IgD-negative memory B cell (primary cell): ENCODE measurements at regions not wholly inside any gene's neighbourhood (a gene's known extent, or its start where the extent isn't known, plus 50 kb on each side); places are given as distances from the start of the nearest gene placed in this dataset.

Source experiments
- H3K27ac Mint-ChIP-seq, 3 donors: one replicate each; pipeline ENCODE4 v1.8.0; 2020 to 2022; ENCODE audit warnings: mild to moderate bottlenecking in 3 of 3, mixed read lengths in 3 of 3, moderate library complexity in 1 of 3
- H3K27me3 Mint-ChIP-seq: one replicate; pipeline ENCODE4 v1.8.0; 2021; ENCODE audit warnings: mixed read lengths
- H3K36me3 Mint-ChIP-seq: one replicate; pipeline ENCODE4 v1.8.0; 2020; ENCODE audit warnings: mild to moderate bottlenecking, mixed read lengths
- H3K4me1 Mint-ChIP-seq, 3 donors: one replicate each; pipeline ENCODE4 v1.8.0; 2020 to 2022; ENCODE audit warnings: mixed read lengths in 3 of 3, mild to moderate bottlenecking in 1 of 3
- H3K4me3 Mint-ChIP-seq, 4 donors: one replicate each; pipeline ENCODE4 v1.8.0; 2020 to 2022; ENCODE audit warnings: mild to moderate bottlenecking in 4 of 4, mixed read lengths in 4 of 4, moderate library complexity in 3 of 4
- H3K9me3 Mint-ChIP-seq, 3 donors: one replicate each; pipeline ENCODE4 v1.8.0; 2020 to 2021; ENCODE audit warnings: mixed read lengths in 3 of 3, mild to moderate bottlenecking in 1 of 3

GRCh38 chr12:114904254-114905003 is 220.5 kb upstream of the TBX3 start:
- no peak overlapping the region for H3K27ac Mint-ChIP-seq

GRCh38 chr12:114903083-114903691 is 219.2 kb upstream of the TBX3 start:
- no peaks in the 10 kb centered on the region for H3K27me3 Mint-ChIP-seq
- peaks cover 0 to 10% (median 6%) of the 10 kb centered on the region in 3 donors for H3K9me3 Mint-ChIP-seq
- no peaks in the 10 kb centered on the region for H3K36me3 Mint-ChIP-seq
- H3K4me3 Mint-ChIP-seq: no peak overlapping the region
- H3K27ac Mint-ChIP-seq: no peak overlapping the region
- H3K4me1 Mint-ChIP-seq: no peaks in the 10 kb centered on the region

More at GRCh38 chr12:114904254-114905003, 220.5 kb upstream of the TBX3 start:
- H3K4me3 Mint-ChIP-seq: no peak overlapping the region
- H3K4me1 Mint-ChIP-seq: no peaks in the 10 kb centered on the region
- H3K27me3 Mint-ChIP-seq: no peaks in the 10 kb centered on the region
- H3K36me3 Mint-ChIP-seq: no peaks in the 10 kb centered on the region
- H3K9me3 Mint-ChIP-seq: peaks cover 0 to 7% (median 6%) of the 10 kb centered on the region in 3 donors

GRCh38 chr12:114902665-114903064 is 218.7 kb upstream of the TBX3 start:
- peaks cover 0 to 7% (median 4%) of the 10 kb centered on the region in 3 donors for H3K9me3 Mint-ChIP-seq
- no peak overlapping the region for H3K27ac Mint-ChIP-seq
- H3K36me3 Mint-ChIP-seq: no peaks in the 10 kb centered on the region
- no peak overlapping the region for H3K4me3 Mint-ChIP-seq
- H3K27me3 Mint-ChIP-seq: no peaks in the 10 kb centered on the region
- no peaks in the 10 kb centered on the region for H3K4me1 Mint-ChIP-seq

- Mint-ChIP-seq H3K27ac (no peak overlapping the region), H3K36me3 (no peaks in the 10 kb centered on the region), H3K9me3 (peaks cover 0 to 7% (median 4%) of the 10 kb centered on the region in 3 donors), H3K4me3 (no peak overlapping the region), H3K27me3 (no peaks in the 10 kb centered on the region), H3K4me1 (no peaks in the 10 kb centered on the region)
Measured at GRCh38 chr12:114901316-114901715, 217.3 kb upstream of the TBX3 start.

- Mint-ChIP-seq H3K4me1 (no peaks in the 10 kb centered on the region), H3K4me3 (no peak overlapping the region), H3K27me3 (no peaks in the 10 kb centered on the region), H3K9me3 (peaks cover 0 to 12% (median 4%) of the 10 kb centered on the region in 3 donors), H3K27ac (no peak overlapping the region), H3K36me3 (no peaks in the 10 kb centered on the region)
Measured at GRCh38 chr12:114898159-114898558, 214.2 kb upstream of the TBX3 start.

GRCh38 chr12:114895827-114896226 is 211.9 kb upstream of the TBX3 start:
- H3K4me3 Mint-ChIP-seq: no peak overlapping the region
- H3K27ac Mint-ChIP-seq: no peak overlapping the region
- H3K36me3 Mint-ChIP-seq: no peaks in the 10 kb centered on the region
- H3K27me3 Mint-ChIP-seq: no peaks in the 10 kb centered on the region
- no peaks in the 10 kb centered on the region for H3K4me1 Mint-ChIP-seq
- H3K9me3 Mint-ChIP-seq: peaks cover 4 to 16% (median 6%) of the 10 kb centered on the region in 3 donors

GRCh38 chr12:114895081-114895480 is 211.1 kb upstream of the TBX3 start:
- H3K27ac Mint-ChIP-seq: no peak overlapping the region
- no peak overlapping the region for H3K4me3 Mint-ChIP-seq
- peaks cover 4 to 16% (median 6%) of the 10 kb centered on the region in 3 donors for H3K9me3 Mint-ChIP-seq
- H3K4me1 Mint-ChIP-seq: no peaks in the 10 kb centered on the region
- H3K27me3 Mint-ChIP-seq: no peaks in the 10 kb centered on the region
- H3K36me3 Mint-ChIP-seq: no peaks in the 10 kb centered on the region

GRCh38 chr12:114894076-114894475 is 210.1 kb upstream of the TBX3 start:
- Mint-ChIP-seq H3K9me3 (peaks cover 4 to 13% (median 6%) of the 10 kb centered on the region in 3 donors), H3K4me1 (no peaks in the 10 kb centered on the region), H3K27ac (no peak overlapping the region), H3K36me3 (no peaks in the 10 kb centered on the region), H3K4me3 (no peak overlapping the region), H3K27me3 (no peaks in the 10 kb centered on the region)

GRCh38 chr12:114888928-114889584 is 205.1 kb upstream of the TBX3 start:
- Mint-ChIP-seq H3K27me3 (no peaks in the 10 kb centered on the region), H3K9me3 (peaks cover 2 to 7% (median 4%) of the 10 kb centered on the region in 3 donors), H3K27ac (no peak overlapping the region), H3K4me3 (no peak overlapping the region), H3K4me1 (no peaks in the 10 kb centered on the region), H3K36me3 (no peaks in the 10 kb centered on the region)

GRCh38 chr12:114888448-114888847 is 204.5 kb upstream of the TBX3 start:
- H3K4me1 Mint-ChIP-seq: no peaks in the 10 kb centered on the region
- no peak overlapping the region for H3K4me3 Mint-ChIP-seq
- no peaks in the 10 kb centered on the region for H3K36me3 Mint-ChIP-seq
- H3K9me3 Mint-ChIP-seq: peaks cover 2 to 7% (median 4%) of the 10 kb centered on the region in 3 donors
- no peak overlapping the region for H3K27ac Mint-ChIP-seq
- no peaks in the 10 kb centered on the region for H3K27me3 Mint-ChIP-seq

GRCh38 chr12:114885501-114885900 is 201.5 kb upstream of the TBX3 start:
- Mint-ChIP-seq H3K4me1 (no peaks in the 10 kb centered on the region), H3K9me3 (peaks cover 0 to 3% (median 0%) of the 10 kb centered on the region in 3 donors), H3K4me3 (no peak overlapping the region), H3K36me3 (no peaks in the 10 kb centered on the region), H3K27me3 (no peaks in the 10 kb centered on the region), H3K27ac (no peak overlapping the region)

- no peak overlapping the region for H3K4me3 Mint-ChIP-seq
- no peaks in the 10 kb centered on the region for H3K36me3 Mint-ChIP-seq
- H3K27ac Mint-ChIP-seq: no peak overlapping the region
- H3K4me1 Mint-ChIP-seq: no peaks in the 10 kb centered on the region
- H3K27me3 Mint-ChIP-seq: no peaks in the 10 kb centered on the region
- H3K9me3 Mint-ChIP-seq: peaks cover 0 to 3% (median 0%) of the 10 kb centered on the region in 3 donors
Measured at GRCh38 chr12:114884575-114884974, 200.6 kb upstream of the TBX3 start.

GRCh38 chr12:114882083-114882482 is 198.1 kb upstream of the TBX3 start:
- Mint-ChIP-seq H3K27ac (no peak overlapping the region), H3K4me1 (no peaks in the 10 kb centered on the region), H3K4me3 (no peak overlapping the region), H3K36me3 (no peaks in the 10 kb centered on the region), H3K27me3 (no peaks in the 10 kb centered on the region), H3K9me3 (peaks cover 3 to 11% (median 5%) of the 10 kb centered on the region in 3 donors)

GRCh38 chr12:114879354-114879753 is 195.4 kb upstream of the TBX3 start:
- Mint-ChIP-seq H3K36me3 (no peaks in the 10 kb centered on the region), H3K27ac (no peak overlapping the region), H3K9me3 (peaks cover 3 to 8% (median 7%) of the 10 kb centered on the region in 3 donors), H3K4me3 (no peak overlapping the region), H3K4me1 (no peaks in the 10 kb centered on the region), H3K27me3 (no peaks in the 10 kb centered on the region)

GRCh38 chr12:114878781-114879180 is 194.8 kb upstream of the TBX3 start:
- H3K9me3 Mint-ChIP-seq: peaks cover 3 to 8% (median 7%) of the 10 kb centered on the region in 3 donors
- H3K4me1 Mint-ChIP-seq: no peaks in the 10 kb centered on the region
- no peaks in the 10 kb centered on the region for H3K27me3 Mint-ChIP-seq

More at GRCh38 chr12:114878781-114879180, 194.8 kb upstream of the TBX3 start:
- no peak overlapping the region for H3K4me3 Mint-ChIP-seq
- H3K27ac Mint-ChIP-seq: no peak overlapping the region
- H3K36me3 Mint-ChIP-seq: no peaks in the 10 kb centered on the region
